Activated CD4-positive, alpha-beta T cell treated with anti-CD3 and anti-CD28 coated beads, Interleukin-2, amount 50 U/mL, for 24 hours (primary cell): ENCODE measurements at regions not wholly inside any gene's neighbourhood (a gene's known extent, or its start where the extent isn't known, plus 50 kb on each side); places are given as distances from the start of the nearest gene placed in this dataset.

Experiments
- DNase-seq, 2 donors: peaks; one replicate each; pipeline ENCODE4 v3.0.0-alpha.2; 2020; ENCODE audit warnings: low read depth in 1 of 2, low spot score in 1 of 2

DNA sequence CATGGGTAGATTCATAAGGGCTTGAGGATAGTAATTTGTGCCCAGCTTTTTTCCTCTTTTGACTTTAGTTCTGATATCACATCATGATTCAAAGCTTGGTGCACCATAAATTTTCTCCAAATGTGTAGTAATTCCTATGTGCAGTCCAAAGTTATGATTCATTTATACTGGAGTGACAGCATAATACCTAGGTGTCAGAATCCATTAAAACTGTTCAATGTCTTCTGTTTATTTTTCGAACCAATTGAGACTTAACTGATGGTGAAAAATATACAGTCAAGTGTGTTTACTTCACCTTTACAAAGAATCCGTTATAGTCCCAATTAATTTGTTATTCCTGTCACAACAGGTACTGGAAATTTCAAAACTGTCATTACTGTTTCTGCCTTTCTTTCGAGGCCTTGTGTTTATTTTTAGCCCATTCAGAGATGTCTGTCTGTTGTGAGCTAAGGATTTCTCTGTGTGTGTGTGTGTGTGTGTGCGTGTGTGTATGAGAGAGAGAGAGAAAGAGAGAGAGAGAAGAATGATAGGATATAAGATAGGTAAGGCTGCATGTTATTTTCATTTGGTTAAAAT is 389.7 kb upstream of the ATP5MC3 start:
- no peak for DNase-seq

DNA sequence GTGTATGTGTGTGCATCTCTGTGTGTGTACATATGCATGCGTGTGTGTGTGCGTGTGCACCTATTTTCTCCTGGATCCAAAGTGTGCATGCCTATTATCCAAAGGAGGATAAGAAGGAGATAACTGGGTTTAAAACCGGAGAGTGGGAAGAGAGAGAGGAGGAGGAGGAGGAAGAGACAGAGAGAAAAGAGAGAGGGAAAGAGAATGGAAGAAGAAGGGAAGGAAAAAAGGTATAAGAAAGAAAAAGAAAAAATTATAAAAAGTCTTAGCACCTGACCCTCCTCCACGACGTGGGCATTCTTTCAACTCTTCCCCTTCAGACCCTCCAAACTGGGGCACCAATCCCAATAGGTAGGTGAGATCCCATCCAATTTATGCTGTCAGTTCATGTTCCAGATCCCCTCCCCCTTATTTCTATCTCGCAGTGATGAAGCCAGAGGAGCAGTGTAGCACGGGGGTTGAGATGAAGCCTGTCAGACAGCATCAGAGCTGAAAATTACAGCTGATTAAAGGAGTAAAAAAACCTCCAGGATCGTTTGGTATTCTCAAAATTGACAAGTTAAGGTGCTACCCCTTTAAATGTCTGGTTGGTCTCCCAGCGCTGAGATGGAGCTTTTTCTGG is 386.7 kb upstream of the ATP5MC3 start:
- DNase-seq: no peak

DNA sequence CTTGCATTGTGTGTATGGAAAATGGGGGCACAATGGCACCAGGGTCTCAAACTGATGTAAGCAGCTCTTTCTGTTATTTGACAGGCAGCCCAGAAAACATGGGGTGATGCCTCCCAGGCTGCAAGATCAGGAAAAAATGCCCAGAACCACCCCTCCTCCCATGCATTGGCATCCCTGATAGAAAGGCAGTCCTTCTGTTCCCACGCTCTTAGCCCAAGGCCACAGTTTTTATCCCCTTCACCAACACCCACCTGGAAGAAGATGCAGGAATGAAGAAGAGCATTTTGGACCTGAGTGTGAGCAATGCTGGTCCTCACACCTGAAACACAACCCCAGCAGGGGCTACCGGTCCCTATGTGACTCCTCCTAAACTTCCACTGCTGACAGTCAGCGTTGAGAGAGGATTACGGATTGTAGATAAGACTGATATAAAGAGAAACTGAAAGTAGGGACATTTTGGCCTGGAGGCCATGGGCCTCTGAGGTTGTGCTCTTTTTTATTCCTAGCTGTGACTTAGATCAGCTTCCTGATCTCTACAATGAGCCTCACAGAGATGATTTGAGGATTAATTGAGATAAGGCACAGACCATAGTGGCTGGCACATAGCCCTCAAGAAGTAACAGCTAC is 386.0 kb upstream of the ATP5MC3 start:
- no peak for DNase-seq

GRCh38 chr2:175560521-175561169 is 379.1 kb upstream of the ATP5MC3 start:
- DNase-seq: no peak

DNA sequence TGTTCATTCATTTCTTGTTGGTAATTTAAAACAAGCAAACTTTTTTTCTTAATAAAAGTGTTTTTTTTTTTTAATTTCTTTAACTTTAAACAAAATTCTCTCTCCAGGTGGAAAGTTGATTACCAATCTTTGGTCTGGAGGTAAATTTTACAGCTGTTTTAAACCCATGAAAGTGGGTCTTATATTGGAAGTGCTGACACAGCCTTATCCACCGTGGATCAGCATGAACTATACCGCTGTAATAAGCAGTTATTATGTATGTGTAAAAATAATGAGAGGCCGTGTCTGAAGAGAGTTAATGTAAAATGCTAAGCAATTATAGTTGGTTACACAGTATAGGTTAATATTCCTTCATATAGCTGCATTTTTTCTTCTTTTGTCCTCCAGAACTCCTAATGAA is 378.1 kb upstream of the ATP5MC3 start:
- no peak for DNase-seq

DNA sequence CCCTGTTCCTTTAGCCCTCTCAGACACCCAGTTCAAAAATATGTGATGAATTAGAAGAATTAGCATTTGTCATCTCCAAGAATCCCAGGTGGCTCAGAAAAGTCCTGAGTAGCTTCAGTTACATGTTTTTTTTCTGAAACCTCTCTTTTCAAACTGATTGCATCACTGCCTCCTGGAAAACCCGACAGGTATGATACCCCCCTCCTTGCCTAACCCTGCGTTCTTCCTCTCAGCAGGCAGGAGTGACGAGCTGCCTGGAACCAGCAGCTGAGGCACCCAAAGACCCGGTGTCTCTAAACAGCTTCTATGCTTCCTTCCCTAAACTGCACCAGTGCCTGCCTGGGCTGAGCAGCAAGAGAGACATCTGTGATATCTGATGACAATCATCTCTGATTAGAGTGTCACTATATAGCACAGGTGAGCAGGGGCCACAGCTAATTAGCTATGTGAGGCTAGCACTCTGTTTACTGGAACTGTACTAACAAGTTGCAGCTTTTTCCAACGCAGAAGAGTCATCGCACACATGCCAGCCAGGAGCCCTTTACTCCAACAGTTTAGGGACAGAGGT is 376.4 kb upstream of the ATP5MC3 start:
- DNase-seq: no peak

DNA sequence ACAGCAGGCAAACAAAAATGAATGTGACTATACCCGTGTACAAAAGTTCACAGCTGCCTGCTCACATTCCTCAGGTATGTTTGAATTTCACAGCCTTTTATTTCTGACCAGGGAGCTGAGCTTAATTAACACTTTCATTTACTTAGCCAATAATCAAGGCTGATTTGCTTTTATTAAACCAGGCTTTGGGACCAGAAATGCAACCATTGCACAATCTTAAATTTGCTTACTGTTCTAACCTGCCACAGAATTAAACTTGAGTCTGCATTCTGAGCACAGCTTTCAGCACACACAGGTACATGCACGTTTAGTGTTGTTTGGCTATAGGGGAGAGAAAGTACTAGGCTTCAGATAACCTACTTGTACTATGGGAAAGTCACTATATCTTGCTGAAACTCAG is 372.4 kb upstream of the ATP5MC3 start:
- no peak for DNase-seq

DNA sequence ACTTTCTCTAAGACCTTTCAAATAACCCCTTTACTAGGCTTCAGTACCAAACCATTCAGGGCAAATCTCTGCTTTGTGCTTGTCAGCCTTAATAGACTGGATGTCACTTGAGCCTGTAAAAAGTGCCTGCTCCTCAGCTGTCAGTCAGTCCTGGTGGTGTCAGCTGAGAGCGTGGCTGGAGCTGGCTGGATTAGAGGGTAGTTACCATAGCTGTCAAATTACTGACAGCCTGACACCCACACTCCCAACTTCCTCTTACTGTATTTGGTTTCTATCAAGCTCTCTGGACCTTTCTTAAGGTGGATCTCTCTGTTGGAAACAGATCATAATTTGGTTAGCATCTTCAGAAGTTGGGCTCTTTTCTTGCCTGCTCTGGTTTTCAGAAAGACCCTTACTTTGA is 371.4 kb upstream of the ATP5MC3 start:
- DNase-seq: no peak

- no peak for DNase-seq
Measured at GRCh38 chr2:175540421-175540820, 358.9 kb upstream of the ATP5MC3 start.

DNA sequence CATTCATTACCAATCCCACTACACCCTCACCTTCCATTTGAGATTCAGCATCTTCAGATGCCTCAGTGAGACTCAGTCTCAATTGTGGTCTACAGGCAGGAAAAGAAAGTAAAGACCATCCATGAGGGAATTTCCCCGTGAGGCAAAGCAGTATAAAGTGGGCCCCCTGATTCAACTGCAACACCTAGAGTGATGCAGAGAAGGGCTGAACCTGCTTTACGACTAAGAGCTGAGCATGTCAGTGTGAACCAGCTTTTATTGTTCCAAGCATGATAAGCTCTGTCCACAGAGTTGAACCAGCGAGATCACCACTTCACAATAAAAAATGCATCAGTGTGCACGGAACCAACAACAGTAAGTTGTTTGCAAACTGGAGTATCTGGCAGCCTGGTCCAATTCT is 357.6 kb upstream of the ATP5MC3 start:
- no peak for DNase-seq

- DNase-seq: no peak
Measured at GRCh38 chr2:175536059-175536458, 354.5 kb upstream of the ATP5MC3 start.

GRCh38 chr2:175535631-175536030 is 354.1 kb upstream of the ATP5MC3 start:
- no peak for DNase-seq

- no peak for DNase-seq
Measured at GRCh38 chr2:175525975-175526374, 344.5 kb upstream of the ATP5MC3 start.

DNA sequence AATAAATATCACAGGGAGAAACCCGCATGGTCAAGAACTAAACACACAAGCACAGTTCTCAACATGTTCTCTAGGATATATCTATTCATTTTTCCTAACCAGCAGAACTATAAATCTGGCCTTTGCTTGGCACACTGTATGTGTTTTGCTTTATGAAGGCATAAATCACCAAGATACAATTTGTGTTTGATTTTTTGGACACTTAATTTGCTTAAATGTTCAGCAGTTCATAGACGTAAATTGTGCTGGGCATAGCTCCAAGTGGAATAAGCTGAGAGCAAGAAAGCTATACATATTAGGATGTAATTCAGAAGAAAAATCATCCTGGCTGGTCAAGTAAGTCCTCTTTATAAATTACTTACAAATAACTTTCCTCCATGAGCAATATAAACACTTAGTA is 341.5 kb upstream of the ATP5MC3 start:
- no peak for DNase-seq

GRCh38 chr2:175518206-175518605 is 336.7 kb upstream of the ATP5MC3 start:
- no peak for DNase-seq

DNA sequence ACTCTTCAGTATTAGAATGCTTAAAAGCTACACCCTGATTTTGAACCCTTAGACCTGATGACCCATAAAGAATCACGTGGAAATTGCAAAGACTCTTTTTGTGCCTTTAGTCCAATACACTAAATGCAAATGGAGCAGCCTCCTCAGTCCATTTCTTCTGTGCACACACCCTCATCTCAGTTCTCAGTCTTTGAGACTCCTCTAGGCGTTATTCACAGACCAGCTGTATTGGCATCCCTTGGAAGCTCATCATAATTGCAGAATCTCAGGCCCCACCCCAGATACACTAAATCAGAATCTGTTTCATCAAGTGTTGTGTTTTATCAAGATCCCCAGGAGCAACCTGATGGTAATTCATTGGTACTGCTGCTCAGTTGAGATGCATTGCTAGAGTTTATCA is 335.0 kb upstream of the ATP5MC3 start:
- DNase-seq: no peak

DNA sequence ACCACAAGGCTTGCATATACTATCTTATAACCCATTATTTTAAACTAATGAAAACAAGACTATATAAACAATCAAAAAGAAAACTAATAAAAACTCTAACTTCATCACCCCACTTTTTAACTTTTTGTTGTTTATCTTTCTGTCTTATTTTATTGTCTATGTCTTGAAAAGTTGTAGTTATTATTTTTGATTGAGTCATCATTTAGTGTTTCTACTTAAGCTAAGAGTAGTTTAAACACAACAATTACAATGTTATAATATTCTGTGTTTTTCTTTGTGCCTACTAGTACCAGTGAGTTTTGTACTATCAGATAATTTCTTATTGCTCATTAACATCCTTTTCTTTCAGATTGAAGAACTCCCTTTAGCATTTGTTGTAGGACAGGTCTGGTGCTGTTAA is 318.7 kb upstream of the ATP5MC3 start:
- DNase-seq: no peak

GRCh38 chr2:175490360-175490791 is 308.9 kb upstream of the ATP5MC3 start:
- DNase-seq: no peak

- DNase-seq: no peak
Measured at GRCh38 chr2:175478096-175478768, 296.7 kb upstream of the ATP5MC3 start.

DNA sequence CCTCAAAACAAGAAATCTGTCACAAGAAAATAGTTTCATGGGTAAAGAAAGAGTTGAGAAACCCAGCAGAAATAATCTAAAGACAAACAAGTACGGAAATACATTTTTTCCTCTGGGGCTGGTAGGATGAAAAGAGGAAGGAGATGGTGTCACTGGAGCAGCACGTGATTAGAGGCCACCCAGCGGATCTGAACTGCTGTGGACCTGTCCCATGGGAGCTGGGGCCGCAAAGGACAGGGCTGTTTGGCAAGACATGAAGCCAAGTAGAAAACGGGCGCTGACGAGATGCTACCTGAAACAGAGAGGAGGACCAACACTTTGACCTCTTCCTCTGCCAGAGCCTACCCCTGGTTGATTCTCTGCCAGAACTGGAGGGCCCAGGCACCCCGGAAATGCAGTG is 295.4 kb upstream of the ATP5MC3 start:
- DNase-seq: no peak

GRCh38 chr2:175476374-175476773 is 294.9 kb upstream of the ATP5MC3 start:
- DNase-seq: no peak

DNA sequence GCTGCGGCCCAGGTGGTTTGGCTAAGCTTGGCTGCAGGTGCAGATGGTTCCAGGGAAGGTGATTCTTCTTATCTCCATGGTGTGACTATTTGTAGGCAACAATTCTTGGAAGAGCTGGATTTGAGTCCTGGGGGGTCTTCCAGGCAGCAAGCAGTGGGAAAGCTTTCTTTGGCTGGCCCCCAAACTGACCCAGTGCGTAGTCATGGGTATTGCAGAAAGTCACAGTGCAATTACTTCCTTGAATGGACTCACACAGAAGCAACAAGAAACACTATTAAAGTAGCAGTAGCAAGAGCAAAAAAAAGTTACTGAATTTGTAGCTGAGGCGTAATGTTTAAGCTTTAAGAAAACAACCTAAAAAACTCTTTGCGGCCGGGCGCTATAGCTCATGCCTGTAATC is 293.6 kb upstream of the ATP5MC3 start:
- DNase-seq: no peak
